Femur (tissue), 1 donor: ENCODE measurements at regions not wholly inside any gene's neighbourhood (a gene's known extent, or its start where the extent isn't known, plus 50 kb on each side); places are given as distances from the start of the nearest gene placed in this dataset.

Experiments used
- DNase-seq: peaks from one replicate; pipeline ENCODE4 v3.0.0-alpha.2; 2017

GRCh38 chr4:14064984-14065383 lies 437.5 kb upstream of the BOD1L1 start:
- no peak for DNase-seq

- DNase-seq = no peak
Measured at GRCh38 chr4:14065406-14065805, 437.9 kb upstream of the BOD1L1 start.

- DNase-seq = no peak
Measured at GRCh38 chr4:14066979-14067378, 439.5 kb upstream of the BOD1L1 start.

- no peak for DNase-seq
Measured at GRCh38 chr4:14069886-14070285, 442.4 kb upstream of the BOD1L1 start.

GRCh38 chr4:14070289-14070880 lies 442.9 kb upstream of the BOD1L1 start:
- DNase-seq = no peak

GRCh38 chr4:14072506-14072905 lies 445.0 kb upstream of the BOD1L1 start:
- no peak for DNase-seq

- no peak for DNase-seq
Measured at GRCh38 chr4:14076776-14077175, 449.3 kb upstream of the BOD1L1 start.

- no peak for DNase-seq
Measured at GRCh38 chr4:14078326-14078725, 450.8 kb upstream of the BOD1L1 start.

GRCh38 chr4:14079601-14080000 lies 452.1 kb upstream of the BOD1L1 start:
- no peak for DNase-seq

- no peak for DNase-seq
Measured at GRCh38 chr4:14083150-14083549, 455.6 kb upstream of the BOD1L1 start.

- no peak for DNase-seq
Measured at GRCh38 chr4:14084598-14084997, 457.1 kb upstream of the BOD1L1 start.

- no peak for DNase-seq
Measured at GRCh38 chr4:14087459-14087858, 459.9 kb upstream of the BOD1L1 start.

- no peak for DNase-seq
Measured at GRCh38 chr4:14087921-14088320, 460.4 kb upstream of the BOD1L1 start.

GRCh38 chr4:14091531-14091930 lies 464.0 kb upstream of the BOD1L1 start:
- no peak for DNase-seq

GRCh38 chr4:14091966-14092365 lies 464.4 kb upstream of the BOD1L1 start:
- DNase-seq = no peak

GRCh38 chr4:14092741-14093140 lies 465.2 kb upstream of the BOD1L1 start:
- DNase-seq = no peak

- no peak for DNase-seq
Measured at GRCh38 chr4:14095831-14096230, 468.3 kb upstream of the BOD1L1 start.

GRCh38 chr4:14096396-14096965 lies 469.0 kb upstream of the BOD1L1 start:
- DNase-seq = no peak

GRCh38 chr4:14100349-14100748 lies 472.8 kb upstream of the BOD1L1 start:
- DNase-seq = no peak

- DNase-seq = no peak
Measured at GRCh38 chr4:14110407-14110806, 482.9 kb upstream of the BOD1L1 start.

- no peak for DNase-seq
Measured at GRCh38 chr4:14111730-14112181, 484.2 kb upstream of the BOD1L1 start.

GRCh38 chr4:14115106-14115505 lies 487.6 kb upstream of the BOD1L1 start:
- DNase-seq = no peak

GRCh38 chr4:14117575-14118238 lies 490.2 kb upstream of the BOD1L1 start:
- no peak for DNase-seq

GRCh38 chr4:14124816-14125215 lies 497.3 kb upstream of the BOD1L1 start:
- no peak for DNase-seq
